ENCODE measurements at regions not wholly inside any gene's neighbourhood (a gene's known extent, or its start where the extent isn't known, plus 50 kb on each side); places are given as distances from the start of the nearest gene placed in this dataset.
"Not testable (repeated sequence)": the region's sequence is repeated elsewhere in the genome, so short reads cannot be mapped to it uniquely, and the experiment has no call there.

DNA sequence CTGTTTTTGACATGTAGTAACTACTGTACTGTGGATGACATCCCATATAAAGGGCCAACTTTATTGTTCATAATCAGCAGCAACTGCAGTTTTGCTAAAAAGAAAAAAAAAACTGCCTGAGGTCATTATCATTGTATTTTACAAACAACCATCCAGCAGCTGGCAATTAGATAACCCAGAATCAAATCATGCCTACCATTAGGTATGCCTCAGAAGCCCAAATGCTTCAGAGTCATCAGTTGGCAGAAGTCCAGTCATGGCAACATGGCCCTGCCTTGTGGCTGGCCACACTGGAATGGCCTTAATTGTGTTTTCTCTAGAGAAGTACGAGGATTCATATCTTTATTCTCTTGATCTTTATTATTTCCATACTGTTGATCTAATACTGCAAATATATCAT is 462.4 kb upstream of the NRSN1 start:
- Histone ChIP-seq H3K23me2 (ENCODE audit: insufficient read length, low read depth, low read length, poor library complexity, severe bottlenecking) (no peaks in the 10 kb centered on the region), H3T11ph (ENCODE audit: low read length) (no peak overlapping the region), H4K5ac (ENCODE audit: insufficient read length, low read depth, low read length) (no peak overlapping the region), H3K18ac (ENCODE audit: insufficient read length, low read depth, low read length) (no peak overlapping the region), H3K4ac (ENCODE audit: low read depth, low read length) (no peak overlapping the region), H3K9me3 (ENCODE audit: control insufficient read depth, low read depth, low read length) (no peaks in the 10 kb centered on the region), H3K56ac (ENCODE audit: insufficient read length, low read depth, low read length) (no peak overlapping the region), H4K8ac (replicated peaks; ENCODE audit: insufficient read length, low read depth, low read length) (no peak overlapping the region), H2AFZ (ENCODE audit: low read length) (no peak overlapping the region), H2BK120ac (ENCODE audit: low read depth, low read length, poor library complexity, severe bottlenecking) (no peak overlapping the region), H2BK5ac (ENCODE audit: insufficient read length, low read length) (no peak overlapping the region), H2BK20ac (ENCODE audit: low read depth, low read length, poor library complexity, severe bottlenecking) (no peak overlapping the region), H3K79me2 (ENCODE audit: insufficient read depth, low read length) (no peaks in the 10 kb centered on the region), H3K14ac (ENCODE audit: insufficient read depth, low read length) (no peak overlapping the region), H2AK5ac (ENCODE audit: insufficient read length, low read length) (no peak overlapping the region), H3K4me1 (ENCODE audit: insufficient read depth, low read length) (no peaks in the 10 kb centered on the region), H3K27me3 (ENCODE audit: insufficient read depth, low read length) (no peaks in the 10 kb centered on the region), H4K91ac (ENCODE audit: insufficient read length, low read depth, low read length) (no peak overlapping the region), H3K4me2 (ENCODE audit: insufficient read depth, insufficient read length, low read length) (no peak overlapping the region), H2BK15ac (ENCODE audit: low read depth, low read length) (no peak overlapping the region), H2BK12ac (ENCODE audit: insufficient read length, low read depth, low read length) (no peak overlapping the region), H3K79me1 (ENCODE audit: insufficient read depth, low read depth, low read length, poor library complexity, severe bottlenecking) (no peaks in the 10 kb centered on the region), H3K23ac (ENCODE audit: insufficient read length, low read depth, low read length) (no peak overlapping the region), H3K27ac (ENCODE audit: insufficient read length, low read depth, low read length) (no peak overlapping the region), H3K9ac (ENCODE audit: extremely low read depth, insufficient read length, low read length) (no peak overlapping the region), H4K20me1 (ENCODE audit: control insufficient read depth, insufficient read depth, insufficient read length) (no peaks in the 10 kb centered on the region)
- peaks cover 8 to 20% of the 10 kb centered on the region in 2 experiments; a peak in 4 of 5 replicates for H3K9me3 Mint-ChIP-seq
- WGBS (ENCODE audit: extremely low coverage, insufficient read length, low lambda C conversion rate): no CpG with 5 or more reads among the region's 1 CpG
- H3K4me1 Mint-ChIP-seq: peaks cover 9 to 10% of the 10 kb centered on the region in 2 experiments
- H3K27ac Mint-ChIP-seq: no peak overlapping the region
- no peaks in the 10 kb centered on the region for H3K27me3 Mint-ChIP-seq (ENCODE audit: low read depth)
- TF ChIP-seq, protein P1, sequence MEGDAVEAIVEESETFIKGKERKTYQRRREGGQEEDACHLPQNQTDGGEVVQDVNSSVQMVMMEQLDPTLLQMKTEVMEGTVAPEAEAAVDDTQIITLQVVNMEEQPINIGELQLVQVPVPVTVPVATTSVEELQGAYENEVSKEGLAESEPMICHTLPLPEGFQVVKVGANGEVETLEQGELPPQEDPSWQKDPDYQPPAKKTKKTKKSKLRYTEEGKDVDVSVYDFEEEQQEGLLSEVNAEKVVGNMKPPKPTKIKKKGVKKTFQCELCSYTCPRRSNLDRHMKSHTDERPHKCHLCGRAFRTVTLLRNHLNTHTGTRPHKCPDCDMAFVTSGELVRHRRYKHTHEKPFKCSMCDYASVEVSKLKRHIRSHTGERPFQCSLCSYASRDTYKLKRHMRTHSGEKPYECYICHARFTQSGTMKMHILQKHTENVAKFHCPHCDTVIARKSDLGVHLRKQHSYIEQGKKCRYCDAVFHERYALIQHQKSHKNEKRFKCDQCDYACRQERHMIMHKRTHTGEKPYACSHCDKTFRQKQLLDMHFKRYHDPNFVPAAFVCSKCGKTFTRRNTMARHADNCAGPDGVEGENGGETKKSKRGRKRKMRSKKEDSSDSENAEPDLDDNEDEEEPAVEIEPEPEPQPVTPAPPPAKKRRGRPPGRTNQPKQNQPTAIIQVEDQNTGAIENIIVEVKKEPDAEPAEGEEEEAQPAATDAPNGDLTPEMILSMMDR (conservative IDR thresholded peaks at IDR 0.05): no peak
- no peak for DNase-seq
- H3K4me3 Mint-ChIP-seq: no peak overlapping the region
- H3K36me3 Mint-ChIP-seq (ENCODE audit: insufficient read depth in 1 of 3, low read depth in 3 of 3): peaks cover 3 to 11% (median 3%) of the 10 kb centered on the region in 3 experiments; a peak in 4 of 7 replicates

GRCh38 chr6:23665911-23666310 is 460.1 kb upstream of the NRSN1 start:
- H3K4me1 ChIP-seq (ENCODE audit: insufficient read depth, low read length); H4K20me1 ChIP-seq (ENCODE audit: control insufficient read depth, insufficient read depth, insufficient read length); H3T11ph ChIP-seq (ENCODE audit: low read length); H4K8ac ChIP-seq (replicated peaks; ENCODE audit: insufficient read length, low read depth, low read length); H3K27me3 ChIP-seq (ENCODE audit: insufficient read depth, low read length); H3K4me1 Mint-ChIP-seq; H3K9me3 ChIP-seq (ENCODE audit: control insufficient read depth, low read depth, low read length); H3K4ac ChIP-seq (ENCODE audit: low read depth, low read length); H3K18ac ChIP-seq (ENCODE audit: insufficient read length, low read depth, low read length); H2AFZ ChIP-seq (ENCODE audit: low read length); H2BK5ac ChIP-seq (ENCODE audit: insufficient read length, low read length); H3K4me3 Mint-ChIP-seq; H2BK12ac ChIP-seq (ENCODE audit: insufficient read length, low read depth, low read length); H4K5ac ChIP-seq (ENCODE audit: insufficient read length, low read depth, low read length); H3K56ac ChIP-seq (ENCODE audit: insufficient read length, low read depth, low read length); H3K79me1 ChIP-seq (ENCODE audit: insufficient read depth, low read depth, low read length, poor library complexity, severe bottlenecking); H3K23me2 ChIP-seq (ENCODE audit: insufficient read length, low read depth, low read length, poor library complexity, severe bottlenecking); H4K91ac ChIP-seq (ENCODE audit: insufficient read length, low read depth, low read length); H3K14ac ChIP-seq (ENCODE audit: insufficient read depth, low read length); DNase-seq; H3K79me2 ChIP-seq (ENCODE audit: insufficient read depth, low read length); H3K9ac ChIP-seq (ENCODE audit: extremely low read depth, insufficient read length, low read length); H2BK120ac ChIP-seq (ENCODE audit: low read depth, low read length, poor library complexity, severe bottlenecking); H3K23ac ChIP-seq (ENCODE audit: insufficient read length, low read depth, low read length); H2BK15ac ChIP-seq (ENCODE audit: low read depth, low read length); H2BK20ac ChIP-seq (ENCODE audit: low read depth, low read length, poor library complexity, severe bottlenecking); H3K27ac ChIP-seq (ENCODE audit: insufficient read length, low read depth, low read length); H3K4me2 ChIP-seq (ENCODE audit: insufficient read depth, insufficient read length, low read length); H3K27ac Mint-ChIP-seq; H3K27me3 Mint-ChIP-seq (ENCODE audit: low read depth); H2AK5ac ChIP-seq (ENCODE audit: insufficient read length, low read length): not testable (repeated sequence)
- no CpG with 5 or more reads among the region's 6 CpGs for WGBS (ENCODE audit: extremely low coverage, insufficient read length, low lambda C conversion rate)
- Mint-ChIP-seq H3K9me3 (peaks cover 22 to 30% of the 10 kb centered on the region in 2 experiments; a peak in 4 of 5 replicates), H3K36me3 (ENCODE audit: insufficient read depth in 1 of 3, low read depth in 3 of 3) (peaks cover 3 to 27% (median 7%) of the 10 kb centered on the region in 3 experiments; a peak in 4 of 7 replicates)
